HUES48 (cell line): ENCODE measurements at regions not wholly inside any gene's neighbourhood (a gene's known extent, or its start where the extent isn't known, plus 50 kb on each side); places are given as distances from the start of the nearest gene placed in this dataset.

ENCODE experiments used
- H3K27ac ChIP-seq: one replicate; pipeline ENCODE4 v1.7.0; 2013; ENCODE audit warnings: low read depth, low read length, inconsistent platforms
- H3K27me3 ChIP-seq: 2 replicates; pipeline ENCODE4 v1.6.1; 2013; ENCODE audit warnings: mild to moderate bottlenecking, low read length; ENCODE audit not compliant: control insufficient read depth, insufficient read depth
- H3K36me3 ChIP-seq: 2 replicates; pipeline ENCODE4 v1.6.1; 2013; ENCODE audit warnings: low read length; ENCODE audit not compliant: control insufficient read depth, insufficient read depth
- H3K4me1 ChIP-seq: 2 replicates; pipeline ENCODE4 v1.6.1; 2013; ENCODE audit warnings: mild to moderate bottlenecking, low read length; ENCODE audit not compliant: control insufficient read depth, insufficient read depth
- H3K4me3 ChIP-seq: 2 replicates; pipeline ENCODE4 v1.5.1; 2013; ENCODE audit warnings: mild to moderate bottlenecking, low read depth, low read length
- H3K9ac ChIP-seq: 2 replicates; pipeline ENCODE4 v1.6.1; 2013; ENCODE audit warnings: mild to moderate bottlenecking, low read depth, low read length, moderate library complexity
- H3K9me3 ChIP-seq: 2 replicates; pipeline ENCODE4 v1.6.1; 2013; ENCODE audit warnings: low read length; ENCODE audit not compliant: control insufficient read depth, insufficient read depth

GRCh38 chr18:51757255-51757924 is 559.9 kb upstream of the MEX3C start:
- Histone ChIP-seq H3K36me3 (no peaks in the 10 kb centered on the region), H3K27me3 (no peaks in the 10 kb centered on the region), H3K27ac (no peak overlapping the region), H3K4me1 (no peaks in the 10 kb centered on the region), H3K9me3 (no peaks in the 10 kb centered on the region), H3K9ac (no peak overlapping the region), H3K4me3 (no peak overlapping the region)

GRCh38 chr18:51762373-51762772 is 564.9 kb upstream of the MEX3C start:
- H3K27ac ChIP-seq, result no peak overlapping the region
- no peaks in the 10 kb centered on the region for H3K9me3 ChIP-seq
- H3K36me3 ChIP-seq, result no peaks in the 10 kb centered on the region
- H3K4me1 ChIP-seq, result no peaks in the 10 kb centered on the region
- H3K27me3 ChIP-seq, result no peaks in the 10 kb centered on the region
- H3K4me3 ChIP-seq, result no peak overlapping the region
- H3K9ac ChIP-seq, result no peak overlapping the region

- no peak overlapping the region for H3K27ac ChIP-seq
These were observed 568.3 kb upstream of the MEX3C start for GRCh38 chr18:51765606-51766360.

GRCh38 chr18:51767293-51767692 is 569.8 kb upstream of the MEX3C start:
- no peaks in the 10 kb centered on the region for H3K9me3 ChIP-seq
- H3K9ac ChIP-seq, result no peak overlapping the region
- no peak overlapping the region for H3K4me3 ChIP-seq
- H3K36me3 ChIP-seq, result no peaks in the 10 kb centered on the region
- H3K4me1 ChIP-seq, result no peaks in the 10 kb centered on the region
- no peaks in the 10 kb centered on the region for H3K27me3 ChIP-seq
- H3K27ac ChIP-seq, result no peak overlapping the region

More at GRCh38 chr18:51765606-51766360, 568.3 kb upstream of the MEX3C start:
- no peak overlapping the region for H3K4me3 ChIP-seq
- H3K4me1 ChIP-seq, result no peaks in the 10 kb centered on the region
- no peaks in the 10 kb centered on the region for H3K27me3 ChIP-seq
- H3K9ac ChIP-seq, result no peak overlapping the region
- no peaks in the 10 kb centered on the region for H3K36me3 ChIP-seq
- H3K9me3 ChIP-seq, result no peaks in the 10 kb centered on the region

GRCh38 chr18:51778115-51778514 is 561.9 kb upstream of the DCC start:
- no peaks in the 10 kb centered on the region for H3K4me1 ChIP-seq
- no peaks in the 10 kb centered on the region for H3K36me3 ChIP-seq
- no peak overlapping the region for H3K27ac ChIP-seq
- no peak overlapping the region for H3K4me3 ChIP-seq
- no peak overlapping the region for H3K9ac ChIP-seq
- no peaks in the 10 kb centered on the region for H3K27me3 ChIP-seq
- no peaks in the 10 kb centered on the region for H3K9me3 ChIP-seq

- no peak overlapping the region for H3K9ac ChIP-seq
- H3K27me3 ChIP-seq, result no peaks in the 10 kb centered on the region
- no peak overlapping the region for H3K27ac ChIP-seq
- no peaks in the 10 kb centered on the region for H3K9me3 ChIP-seq
- H3K36me3 ChIP-seq, result no peaks in the 10 kb centered on the region
- H3K4me1 ChIP-seq, result no peaks in the 10 kb centered on the region
- no peak overlapping the region for H3K4me3 ChIP-seq
These were observed 550.1 kb upstream of the DCC start for GRCh38 chr18:51789871-51790270.

- H3K4me1 ChIP-seq, result no peaks in the 10 kb centered on the region
- H3K9me3 ChIP-seq, result no peaks in the 10 kb centered on the region
- no peak overlapping the region for H3K27ac ChIP-seq
- H3K9ac ChIP-seq, result no peak overlapping the region
- no peaks in the 10 kb centered on the region for H3K36me3 ChIP-seq
- no peak overlapping the region for H3K4me3 ChIP-seq
- H3K27me3 ChIP-seq, result no peaks in the 10 kb centered on the region
These were observed 538.5 kb upstream of the DCC start for GRCh38 chr18:51801514-51801913.

- Histone ChIP-seq H3K4me3 (no peak overlapping the region), H3K9me3 (no peaks in the 10 kb centered on the region), H3K27me3 (no peaks in the 10 kb centered on the region), H3K27ac (no peak overlapping the region), H3K36me3 (no peaks in the 10 kb centered on the region), H3K4me1 (no peaks in the 10 kb centered on the region), H3K9ac (no peak overlapping the region)
These were observed 537.2 kb upstream of the DCC start for GRCh38 chr18:51802569-51803428.

- Histone ChIP-seq H3K4me1 (no peaks in the 10 kb centered on the region), H3K27me3 (no peaks in the 10 kb centered on the region), H3K36me3 (no peaks in the 10 kb centered on the region), H3K4me3 (no peak overlapping the region), H3K27ac (no peak overlapping the region), H3K9me3 (no peaks in the 10 kb centered on the region), H3K9ac (no peak overlapping the region)
These were observed 532.7 kb upstream of the DCC start for GRCh38 chr18:51807336-51807735.

- H3K4me3 ChIP-seq, result no peak overlapping the region
- no peaks in the 10 kb centered on the region for H3K36me3 ChIP-seq
- H3K27me3 ChIP-seq, result no peaks in the 10 kb centered on the region
- no peaks in the 10 kb centered on the region for H3K4me1 ChIP-seq
- H3K27ac ChIP-seq, result no peak overlapping the region
- no peak overlapping the region for H3K9ac ChIP-seq
- H3K9me3 ChIP-seq, result no peaks in the 10 kb centered on the region
These were observed 528.1 kb upstream of the DCC start for GRCh38 chr18:51811883-51812282.

- Histone ChIP-seq H3K9me3 (no peaks in the 10 kb centered on the region), H3K27me3 (no peaks in the 10 kb centered on the region), H3K36me3 (no peaks in the 10 kb centered on the region)
These were observed 526.3 kb upstream of the DCC start for GRCh38 chr18:51813740-51814139.

More at GRCh38 chr18:51813740-51814139, 526.3 kb upstream of the DCC start:
- no peak overlapping the region for H3K27ac ChIP-seq
- H3K9ac ChIP-seq, result no peak overlapping the region
- H3K4me1 ChIP-seq, result no peaks in the 10 kb centered on the region
- no peak overlapping the region for H3K4me3 ChIP-seq
